GM12865 (cell line): ENCODE measurements at regions not wholly inside any gene's neighbourhood (a gene's known extent, or its start where the extent isn't known, plus 50 kb on each side); places are given as distances from the start of the nearest gene placed in this dataset.
"Not testable (repeated sequence)": the region's sequence is repeated elsewhere in the genome, so short reads cannot be mapped to it uniquely, and the experiment has no call there.

ENCODE experiments used
- DNase-seq: peaks from one replicate; pipeline ENCODE4 v3.0.0; 2010; ENCODE audit warnings: low read depth
- H3K4me3 ChIP-seq: 2 replicates; pipeline ENCODE4 v1.5.1; 2011; ENCODE audit warnings: mild to moderate bottlenecking, low read depth, low read length, control low read depth
- TF ChIP-seq, protein P1 (sequence below): IDR thresholded peaks from 2 replicates; pipeline ENCODE4 v1.5.1; 2011; ENCODE audit warnings: low read length, control low read depth, low read depth, inconsistent platforms; ENCODE audit not compliant: insufficient read depth; ENCODE audit errors: missing control alignments

GRCh38 chr10:109735776-109736175, 187.5 kb downstream of the XPNPEP1 start:
- TF ChIP-seq, protein P1, sequence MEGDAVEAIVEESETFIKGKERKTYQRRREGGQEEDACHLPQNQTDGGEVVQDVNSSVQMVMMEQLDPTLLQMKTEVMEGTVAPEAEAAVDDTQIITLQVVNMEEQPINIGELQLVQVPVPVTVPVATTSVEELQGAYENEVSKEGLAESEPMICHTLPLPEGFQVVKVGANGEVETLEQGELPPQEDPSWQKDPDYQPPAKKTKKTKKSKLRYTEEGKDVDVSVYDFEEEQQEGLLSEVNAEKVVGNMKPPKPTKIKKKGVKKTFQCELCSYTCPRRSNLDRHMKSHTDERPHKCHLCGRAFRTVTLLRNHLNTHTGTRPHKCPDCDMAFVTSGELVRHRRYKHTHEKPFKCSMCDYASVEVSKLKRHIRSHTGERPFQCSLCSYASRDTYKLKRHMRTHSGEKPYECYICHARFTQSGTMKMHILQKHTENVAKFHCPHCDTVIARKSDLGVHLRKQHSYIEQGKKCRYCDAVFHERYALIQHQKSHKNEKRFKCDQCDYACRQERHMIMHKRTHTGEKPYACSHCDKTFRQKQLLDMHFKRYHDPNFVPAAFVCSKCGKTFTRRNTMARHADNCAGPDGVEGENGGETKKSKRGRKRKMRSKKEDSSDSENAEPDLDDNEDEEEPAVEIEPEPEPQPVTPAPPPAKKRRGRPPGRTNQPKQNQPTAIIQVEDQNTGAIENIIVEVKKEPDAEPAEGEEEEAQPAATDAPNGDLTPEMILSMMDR: no peak
- no peak for DNase-seq
- no peak overlapping the region for H3K4me3 ChIP-seq

GRCh38 chr10:109732254-109732965, 190.9 kb downstream of the XPNPEP1 start:
- H3K4me3 ChIP-seq: no peak overlapping the region
- TF ChIP-seq, protein P1: no peak
- no peak for DNase-seq

GRCh38 chr10:109729895-109730294, 193.4 kb downstream of the XPNPEP1 start:
- not testable (repeated sequence) for H3K4me3 ChIP-seq

GRCh38 chr10:109727436-109727835, 195.9 kb downstream of the XPNPEP1 start:
- no peak for DNase-seq
- TF ChIP-seq, protein P1: no peak
- H3K4me3 ChIP-seq: no peak overlapping the region

More at GRCh38 chr10:109729895-109730294, 193.4 kb downstream of the XPNPEP1 start:
- DNase-seq: not testable (repeated sequence)

GRCh38 chr10:109726473-109726872, 196.8 kb downstream of the XPNPEP1 start:
- DNase-seq: no peak
- no peak overlapping the region for H3K4me3 ChIP-seq
- TF ChIP-seq, protein P1: no peak

- no peak overlapping the region for H3K4me3 ChIP-seq
- no peak for DNase-seq
- TF ChIP-seq, protein P1: no peak
Observed at GRCh38 chr10:109723305-109723704, 200.0 kb downstream of the XPNPEP1 start.

- no peak overlapping the region for H3K4me3 ChIP-seq
- DNase-seq: no peak
- TF ChIP-seq, protein P1: no peak
Observed at GRCh38 chr10:109721453-109722064, 201.8 kb downstream of the XPNPEP1 start.
